22Rv1 (cell line): ENCODE measurements at regions not wholly inside any gene's neighbourhood (a gene's known extent, or its start where the extent isn't known, plus 50 kb on each side); places are given as distances from the start of the nearest gene placed in this dataset.
A peak's percentile ranks its signal among the peaks of the same experiment; 100 is the strongest.

Experiments used
- H3K27ac ChIP-seq: fragments of 450-650 bp; 2 replicates; pipeline ENCODE4 v1.5.1; 2017
- CTCF ChIP-seq: fragments of 450-650 bp; IDR thresholded peaks from 2 replicates; pipeline ENCODE4 v1.5.1; 2017; ENCODE audit warnings: mild to moderate bottlenecking
- ZFX ChIP-seq: fragments of 450-650 bp; IDR thresholded peaks from 2 replicates; pipeline ENCODE4 v1.6.1; 2017; ENCODE audit warnings: antibody characterized with exemption, borderline replicate concordance

DNA sequence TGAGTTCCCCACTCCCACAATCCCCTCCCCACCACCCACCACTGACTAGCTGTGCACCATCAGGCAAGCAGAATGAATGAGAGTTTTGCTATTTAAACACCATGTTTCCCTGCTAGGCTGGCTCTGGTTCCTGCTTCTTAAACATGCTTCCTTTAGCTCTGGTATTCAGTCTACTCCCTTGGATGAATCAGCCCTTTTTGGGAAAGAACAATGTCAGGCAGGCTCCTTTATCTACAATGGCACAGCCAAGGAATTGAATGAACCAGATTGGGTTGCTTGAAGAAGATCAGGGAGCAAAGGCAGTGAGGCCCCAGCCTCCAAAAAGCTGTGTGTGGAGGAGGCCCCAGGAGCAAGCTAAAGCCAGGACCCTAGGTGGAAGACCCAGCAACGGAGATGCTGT is 92.9 kb upstream of the ISX start:
- H3K27ac ChIP-seq: no peak overlapping the region
- no peak for TF ChIP-seq CTCF
- no peak for TF ChIP-seq ZFX

GRCh38 chr22:34973926-34974325 is 92.0 kb upstream of the ISX start:
- TF ChIP-seq CTCF (no peak), ZFX (no peak)
- no peak overlapping the region for H3K27ac ChIP-seq

- no peak overlapping the region for H3K27ac ChIP-seq
- TF ChIP-seq CTCF (peak; percentile 27; the same call in 1 of the 2 replicates), ZFX (no peak)
Observed at GRCh38 chr22:34975721-34976120, 90.2 kb upstream of the ISX start.

DNA sequence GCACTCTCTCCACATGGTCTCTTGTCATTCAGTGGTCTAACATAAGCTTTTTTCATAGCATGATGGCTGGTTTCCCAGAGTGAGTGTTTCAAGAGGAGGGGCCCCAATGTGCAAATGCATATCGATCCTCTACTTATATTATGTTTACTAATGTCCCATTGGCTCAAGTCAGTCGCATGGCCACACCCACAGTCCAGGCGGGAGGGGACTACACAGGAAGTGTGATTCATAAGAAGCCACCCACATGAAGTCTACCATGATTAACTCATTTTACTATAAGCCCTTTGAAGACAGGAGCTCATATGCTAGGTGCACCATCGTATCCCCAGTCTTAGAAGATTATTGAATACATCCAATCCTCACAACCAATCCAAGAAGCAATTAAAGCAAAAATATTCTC is 89.5 kb upstream of the ISX start:
- no peak overlapping the region for H3K27ac ChIP-seq
- TF ChIP-seq CTCF: no peak
- TF ChIP-seq ZFX: no peak

DNA sequence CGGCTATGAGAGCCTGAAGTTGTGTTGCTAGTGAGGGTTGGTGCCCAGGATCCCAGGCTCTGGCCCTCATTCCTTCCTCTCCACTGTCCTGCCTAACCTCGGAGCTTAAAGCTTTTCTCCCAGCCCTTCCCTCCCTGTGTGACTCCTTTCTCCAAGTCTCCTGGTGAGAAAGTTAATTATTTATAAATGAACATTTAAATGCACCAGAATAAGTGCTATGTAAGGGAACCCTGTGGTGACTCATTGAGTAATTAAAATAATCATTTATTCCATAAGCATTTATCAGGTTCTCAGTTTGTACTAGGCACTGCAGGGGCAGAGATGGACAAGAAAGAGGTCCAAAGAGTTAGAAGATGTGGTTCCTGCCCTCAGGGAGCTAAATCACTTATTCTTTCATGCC is 89.1 kb upstream of the ISX start:
- H3K27ac ChIP-seq: no peak overlapping the region
- TF ChIP-seq ZFX (no peak), CTCF (no peak)

GRCh38 chr22:34986523-34986922 is 79.4 kb upstream of the ISX start:
- TF ChIP-seq CTCF (no peak), ZFX (no peak)
- no peak overlapping the region for H3K27ac ChIP-seq

DNA sequence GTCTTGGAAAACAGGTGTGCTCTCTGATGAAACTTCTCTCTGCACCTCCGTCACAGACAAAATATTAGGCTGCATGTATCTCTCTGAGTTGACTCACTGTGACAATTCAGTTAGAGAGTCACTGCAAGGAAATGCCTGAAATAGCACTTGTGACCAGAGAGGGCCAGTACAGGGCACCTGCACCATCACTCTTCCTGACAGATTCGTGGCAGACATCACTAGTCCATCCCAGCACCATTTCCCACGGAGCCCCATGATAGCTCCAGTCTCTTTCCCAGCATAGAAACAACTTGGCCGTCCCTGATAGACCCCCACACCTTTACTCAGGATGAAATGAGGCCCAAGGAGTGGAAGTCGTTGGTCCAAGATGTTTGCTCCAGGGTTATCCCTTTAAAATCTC is 73.3 kb upstream of the ISX start:
- TF ChIP-seq ZFX (no peak), CTCF (no peak)
- H3K27ac ChIP-seq: no peak overlapping the region
